Activated CD4-positive, alpha-beta T cell treated with anti-CD3 and anti-CD28 coated beads, Interleukin-2, amount 50 U/mL, for 16 hours (primary cell): ENCODE measurements at regions not wholly inside any gene's neighbourhood (a gene's known extent, or its start where the extent isn't known, plus 50 kb on each side); places are given as distances from the start of the nearest gene placed in this dataset.

ENCODE experiments used
- DNase-seq: peaks from one replicate; pipeline ENCODE4 v3.0.0-alpha.2; 2020

- no peak for DNase-seq
These were observed 546.1 kb downstream of the SNAPC1 start for GRCh38 chr14:62308316-62308715.

GRCh38 chr14:62308891-62309290 is 546.7 kb downstream of the SNAPC1 start:
- no peak for DNase-seq

GRCh38 chr14:62313212-62313611 is 551.0 kb downstream of the SNAPC1 start:
- DNase-seq = no peak

- no peak for DNase-seq
These were observed 552.0 kb downstream of the SNAPC1 start for GRCh38 chr14:62314221-62314620.

- DNase-seq = no peak
These were observed 552.7 kb downstream of the SNAPC1 start for GRCh38 chr14:62314871-62315270.

GRCh38 chr14:62315631-62316030 is 553.4 kb downstream of the SNAPC1 start:
- no peak for DNase-seq

GRCh38 chr14:62322216-62322615 is 560.0 kb downstream of the SNAPC1 start:
- DNase-seq = no peak

- no peak for DNase-seq
These were observed 567.2 kb downstream of the SNAPC1 start for GRCh38 chr14:62329427-62329826.

GRCh38 chr14:62347562-62348011 is 585.4 kb downstream of the SNAPC1 start:
- no peak for DNase-seq

GRCh38 chr14:62357362-62357761 is 595.1 kb downstream of the SNAPC1 start:
- no peak for DNase-seq

- no peak for DNase-seq
These were observed 601.9 kb downstream of the SNAPC1 start for GRCh38 chr14:62364161-62364560.

GRCh38 chr14:62364800-62365280 is 602.6 kb downstream of the SNAPC1 start:
- DNase-seq = no peak

GRCh38 chr14:62369919-62370560 is 607.8 kb downstream of the SNAPC1 start:
- no peak for DNase-seq

GRCh38 chr14:62373944-62374343 is 611.7 kb downstream of the SNAPC1 start:
- DNase-seq = no peak

- DNase-seq = no peak
These were observed 615.8 kb downstream of the SNAPC1 start for GRCh38 chr14:62378057-62378456.

- no peak for DNase-seq
These were observed 619.3 kb downstream of the SNAPC1 start for GRCh38 chr14:62381311-62382070.

GRCh38 chr14:62409169-62409568 is 636.1 kb downstream of the KCNH5 start:
- DNase-seq = no peak

- DNase-seq = no peak
These were observed 635.5 kb downstream of the KCNH5 start for GRCh38 chr14:62409626-62410300.

GRCh38 chr14:62420847-62421246 is 624.4 kb downstream of the KCNH5 start:
- no peak for DNase-seq

GRCh38 chr14:62428429-62429203 is 616.6 kb downstream of the KCNH5 start:
- DNase-seq = no peak

- DNase-seq = no peak
These were observed 615.6 kb downstream of the KCNH5 start for GRCh38 chr14:62429683-62430082.

- no peak for DNase-seq
These were observed 613.8 kb downstream of the KCNH5 start for GRCh38 chr14:62431496-62431895.

- no peak for DNase-seq
These were observed 612.3 kb downstream of the KCNH5 start for GRCh38 chr14:62432955-62433354.
